A673 (cell line): ENCODE measurements at regions not wholly inside any gene's neighbourhood (a gene's known extent, or its start where the extent isn't known, plus 50 kb on each side); places are given as distances from the start of the nearest gene placed in this dataset.

Experiments
- BruUV-seq: library from RNA; stranded (reverse); fragments of 400-500 nt; replicated peaks from 2 replicates; lab custom pipeline; 2021; lab: Mats Ljungman, UMichigan
- CTCF ChIA-PET: fragments of 300-600 bp; sonication (Branson Sonifier 250); formaldehyde crosslinking; loops from one replicate; lab custom pipeline; 2022; ENCODE audit warnings: antibody characterized with exemption; lab: Charles Lee
- POLR2A ChIA-PET: fragments of 300-600 bp; sonication (Branson Sonifier 250); formaldehyde crosslinking; loops from one replicate; lab custom pipeline; 2022; ENCODE audit warnings: antibody characterized with exemption; ENCODE audit not compliant: low non-redundant PET; lab: Charles Lee
- DNase-seq: peaks from one replicate; pipeline ENCODE4 v3.0.0-alpha.2; 2015; ENCODE audit warnings: low spot score
- H3K27ac ChIP-seq: fragments of 200-600 bp; sonication (generic); 2 replicates; pipeline ENCODE4 v1.5.1; 2016; ENCODE audit warnings: mixed run types, low read depth, mild to moderate bottlenecking, mixed read lengths, antibody characterized with exemption, low read length; ENCODE audit not compliant: poor library complexity, severe bottlenecking
- H3K27me3 ChIP-seq: fragments of 200-600 bp; sonication (generic); replicated peaks from 2 replicates; pipeline ENCODE4 v1.6.1; 2017; ENCODE audit warnings: mixed run types, low read depth, mild to moderate bottlenecking, mixed read lengths, antibody characterized with exemption, low read length; ENCODE audit not compliant: insufficient read depth, poor library complexity
- H3K36me3 ChIP-seq: fragments of 200-600 bp; sonication (generic); 2 replicates; pipeline ENCODE4 v1.6.1; 2016; ENCODE audit warnings: mixed run types, mild to moderate bottlenecking, mixed read lengths, antibody characterized with exemption, low read length; ENCODE audit not compliant: insufficient read depth, poor library complexity, severe bottlenecking
- H3K4me1 ChIP-seq: fragments of 200-600 bp; sonication (generic); 2 replicates; pipeline ENCODE4 v1.6.1; 2017; ENCODE audit warnings: mixed run types, mild to moderate bottlenecking, mixed read lengths, antibody characterized with exemption, low read length; ENCODE audit not compliant: insufficient read depth, poor library complexity, severe bottlenecking
- H3K4me3 ChIP-seq: fragments of 200-600 bp; sonication (generic); 2 replicates; pipeline ENCODE4 v1.5.1; 2016; ENCODE audit warnings: low read depth, mixed run types, mild to moderate bottlenecking, mixed read lengths, low read length; ENCODE audit not compliant: poor library complexity, severe bottlenecking
- H3K9me3 ChIP-seq: fragments of 200-600 bp; sonication (generic); 2 replicates; pipeline ENCODE4 v1.6.1; 2016; ENCODE audit warnings: mixed run types, low read depth, mild to moderate bottlenecking, mixed read lengths, antibody characterized with exemption, low read length; ENCODE audit not compliant: poor library complexity, severe bottlenecking
- EZH2 ChIP-seq: fragments of 200-600 bp; sonication (generic); IDR thresholded peaks from 2 replicates; pipeline ENCODE4 v1.6.1; 2017; ENCODE audit warnings: borderline replicate concordance, low read depth, mild to moderate bottlenecking, mixed read lengths, antibody characterized with exemption, low read length; ENCODE audit not compliant: poor library complexity, severe bottlenecking
- intact Hi-C: fragments of 100-400 bp; cut with micrococcal nuclease; formaldehyde crosslinking; loops from one replicate; pipeline ENCODE4 v1.10.0; 2022; ENCODE audit not compliant: unreplicated experiment
- TF ChIP-seq, protein P1 (sequence below): fragments of 300-800, 200-600 bp; sonication (generic); conservative IDR thresholded peaks from 2 replicates; pipeline ENCODE4 v1.5.1; 2017; ENCODE audit warnings: low read depth, mild to moderate bottlenecking, antibody characterized with exemption, low read length, moderate library complexity, mixed read lengths

GRCh38 chr20:40512591-40512990, 176.4 kb downstream of the MAFB start:
- intact Hi-C loops = no loop called here
- no TSS peak for BruUV-seq

GRCh38 chr20:40511478-40511877, 177.6 kb downstream of the MAFB start:
- no peak overlapping the region for H3K4me3 ChIP-seq
- CTCF ChIA-PET = no interaction called here

More at GRCh38 chr20:40512591-40512990, 176.4 kb downstream of the MAFB start:
- no peaks in the 10 kb centered on the region for H3K4me1 ChIP-seq
- H3K27ac ChIP-seq = no peak overlapping the region
- no peak for TF ChIP-seq EZH2
- TF ChIP-seq, protein P1, sequence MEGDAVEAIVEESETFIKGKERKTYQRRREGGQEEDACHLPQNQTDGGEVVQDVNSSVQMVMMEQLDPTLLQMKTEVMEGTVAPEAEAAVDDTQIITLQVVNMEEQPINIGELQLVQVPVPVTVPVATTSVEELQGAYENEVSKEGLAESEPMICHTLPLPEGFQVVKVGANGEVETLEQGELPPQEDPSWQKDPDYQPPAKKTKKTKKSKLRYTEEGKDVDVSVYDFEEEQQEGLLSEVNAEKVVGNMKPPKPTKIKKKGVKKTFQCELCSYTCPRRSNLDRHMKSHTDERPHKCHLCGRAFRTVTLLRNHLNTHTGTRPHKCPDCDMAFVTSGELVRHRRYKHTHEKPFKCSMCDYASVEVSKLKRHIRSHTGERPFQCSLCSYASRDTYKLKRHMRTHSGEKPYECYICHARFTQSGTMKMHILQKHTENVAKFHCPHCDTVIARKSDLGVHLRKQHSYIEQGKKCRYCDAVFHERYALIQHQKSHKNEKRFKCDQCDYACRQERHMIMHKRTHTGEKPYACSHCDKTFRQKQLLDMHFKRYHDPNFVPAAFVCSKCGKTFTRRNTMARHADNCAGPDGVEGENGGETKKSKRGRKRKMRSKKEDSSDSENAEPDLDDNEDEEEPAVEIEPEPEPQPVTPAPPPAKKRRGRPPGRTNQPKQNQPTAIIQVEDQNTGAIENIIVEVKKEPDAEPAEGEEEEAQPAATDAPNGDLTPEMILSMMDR = no peak
- ChIA-PET CTCF (no interaction called here), POLR2A (no interaction called here)
- H3K9me3 ChIP-seq = no peaks in the 10 kb centered on the region
- no peaks in the 10 kb centered on the region for H3K27me3 ChIP-seq
- H3K4me3 ChIP-seq = no peak overlapping the region
- H3K36me3 ChIP-seq = no peaks in the 10 kb centered on the region
- DNase-seq = no peak

DNA sequence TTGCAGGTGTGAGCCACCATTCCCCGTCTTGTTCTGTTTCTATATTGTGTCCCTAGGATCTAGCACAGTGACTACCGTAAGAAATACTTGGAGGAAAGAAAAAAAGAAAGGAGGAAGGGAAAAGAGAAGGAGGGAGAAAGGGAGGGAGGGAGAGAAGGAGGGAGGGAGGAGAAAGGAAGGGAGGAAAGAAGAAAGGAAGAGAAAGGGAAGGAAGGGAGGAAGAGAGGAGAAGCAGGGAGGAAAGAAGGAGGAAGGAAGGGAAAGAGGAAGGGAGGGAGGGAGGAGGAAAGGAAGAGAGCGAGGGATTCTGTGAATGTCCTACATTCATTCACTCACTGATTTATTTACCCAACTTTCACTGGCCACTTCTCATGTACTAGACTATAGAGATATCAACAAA, 178.4 kb downstream of the MAFB start:
- H3K36me3 ChIP-seq = no peaks in the 10 kb centered on the region
- no peaks in the 10 kb centered on the region for H3K27me3 ChIP-seq
- intact Hi-C loops = no loop called here
- TF ChIP-seq EZH2 = no peak
- H3K4me1 ChIP-seq = no peaks in the 10 kb centered on the region
- DNase-seq = no peak
- no peaks in the 10 kb centered on the region for H3K9me3 ChIP-seq
- H3K27ac ChIP-seq = no peak overlapping the region
- BruUV-seq = no TSS peak
- ChIA-PET CTCF (no interaction called here), POLR2A (no interaction called here)
- no peak overlapping the region for H3K4me3 ChIP-seq

More at GRCh38 chr20:40511478-40511877, 177.6 kb downstream of the MAFB start:
- H3K9me3 ChIP-seq = no peaks in the 10 kb centered on the region
- POLR2A ChIA-PET = no interaction called here
- TF ChIP-seq, protein P1 = no peak
- TF ChIP-seq EZH2 = no peak
- intact Hi-C loops = no loop called here
- H3K36me3 ChIP-seq = no peaks in the 10 kb centered on the region
- DNase-seq = peak; percentile 15
- no peak overlapping the region for H3K27ac ChIP-seq
- no peaks in the 10 kb centered on the region for H3K27me3 ChIP-seq
- no peaks in the 10 kb centered on the region for H3K4me1 ChIP-seq
- BruUV-seq = no TSS peak

DNA sequence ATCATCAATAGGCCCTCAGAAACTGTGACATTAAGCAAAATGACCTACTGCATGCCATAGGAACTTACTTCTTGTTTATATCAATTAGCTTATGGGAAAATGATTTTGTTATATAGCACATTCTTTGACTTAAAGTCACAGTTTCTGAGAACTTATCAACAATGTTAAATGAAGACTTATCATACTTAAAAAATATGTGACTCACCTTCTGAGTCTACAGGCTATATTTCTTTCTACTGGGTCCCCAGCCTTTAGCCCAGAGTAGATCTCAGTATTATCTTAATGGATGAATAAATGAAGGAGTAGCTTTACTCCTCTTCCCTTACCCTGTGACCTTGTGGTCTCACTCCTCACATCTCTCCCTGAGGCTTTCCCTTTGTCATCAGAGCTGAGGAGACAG, 180.2 kb downstream of the MAFB start:
- no TSS peak for BruUV-seq
- Histone ChIP-seq H3K4me3 (no peak overlapping the region), H3K4me1 (no peaks in the 10 kb centered on the region), H3K27me3 (no peaks in the 10 kb centered on the region), H3K36me3 (no peaks in the 10 kb centered on the region), H3K27ac (no peak overlapping the region), H3K9me3 (no peaks in the 10 kb centered on the region)
- ChIA-PET CTCF (no interaction called here), POLR2A (no interaction called here)
- intact Hi-C loops = no loop called here
- no peak for DNase-seq
- TF ChIP-seq, protein P1 = no peak
- no peak for TF ChIP-seq EZH2
